ENCODE measurements at regions not wholly inside any gene's neighbourhood (a gene's known extent, or its start where the extent isn't known, plus 50 kb on each side); places are given as distances from the start of the nearest gene placed in this dataset.
"Not testable (repeated sequence)": the region's sequence is repeated elsewhere in the genome, so short reads cannot be mapped to it uniquely, and the experiment has no call there.

GRCh38 chr21:17214801-17215200, 298.0 kb upstream of the CXADR start:
- H3K9me3 Mint-ChIP-seq = peaks cover 6 to 12% of the 10 kb centered on the region in 2 donors
- H3K36me3 Mint-ChIP-seq = no peaks in the 10 kb centered on the region
- ATAC-seq (no peak), DNase-seq (ENCODE audit: low spot score in 2 of 2) (no peak)
- H3K27ac Mint-ChIP-seq = no peak overlapping the region

GRCh38 chr21:17219050-17219449, 293.8 kb upstream of the CXADR start:
- peaks cover 6 to 14% of the 10 kb centered on the region in 2 donors for H3K9me3 Mint-ChIP-seq
- not testable (repeated sequence) for ATAC-seq; DNase-seq (ENCODE audit: low spot score in 2 of 2); H3K27ac Mint-ChIP-seq; H3K36me3 Mint-ChIP-seq

- no peak overlapping the region for H3K27ac Mint-ChIP-seq
- DNase-seq (ENCODE audit: low spot score in 2 of 2) (no peak), ATAC-seq (no peak)
- H3K36me3 Mint-ChIP-seq = no peaks in the 10 kb centered on the region
- peaks cover 8 to 17% of the 10 kb centered on the region in 2 donors for H3K9me3 Mint-ChIP-seq
Measured at GRCh38 chr21:17231124-17231523, 281.7 kb upstream of the CXADR start.

GRCh38 chr21:17231771-17232170, 281.1 kb upstream of the CXADR start:
- ATAC-seq (no peak), DNase-seq (ENCODE audit: low spot score in 2 of 2) (no peak)
- no peaks in the 10 kb centered on the region for H3K36me3 Mint-ChIP-seq
- no peak overlapping the region for H3K27ac Mint-ChIP-seq
- peaks cover 14 to 19% of the 10 kb centered on the region in 2 donors for H3K9me3 Mint-ChIP-seq

- Mint-ChIP-seq H3K27ac (no peak overlapping the region), H3K36me3 (no peaks in the 10 kb centered on the region), H3K9me3 (peaks cover 18 to 20% of the 10 kb centered on the region in 2 donors)
- DNase-seq (ENCODE audit: low spot score in 2 of 2) = no peak
- no peak for ATAC-seq
Measured at GRCh38 chr21:17238468-17238867, 274.4 kb upstream of the CXADR start.

GRCh38 chr21:17250778-17251241, 262.0 kb upstream of the CXADR start:
- peaks cover 4 to 16% of the 10 kb centered on the region in 2 donors for H3K9me3 Mint-ChIP-seq
- no peak for ATAC-seq
- DNase-seq (ENCODE audit: low spot score in 2 of 2) = no peak
- H3K27ac Mint-ChIP-seq = no peak overlapping the region
- H3K36me3 Mint-ChIP-seq = no peaks in the 10 kb centered on the region

- no peak for DNase-seq (ENCODE audit: low spot score in 2 of 2)
- H3K36me3 Mint-ChIP-seq = no peaks in the 10 kb centered on the region
- no peak overlapping the region for H3K27ac Mint-ChIP-seq
- no peak for ATAC-seq
- peaks cover 0 to 8% of the 10 kb centered on the region in 2 donors for H3K9me3 Mint-ChIP-seq
Measured at GRCh38 chr21:17257784-17258183, 255.1 kb upstream of the CXADR start.

- Mint-ChIP-seq H3K36me3 (no peaks in the 10 kb centered on the region), H3K27ac (no peak overlapping the region), H3K9me3 (no peaks in the 10 kb centered on the region)
- DNase-seq (ENCODE audit: low spot score in 2 of 2) (no peak), ATAC-seq (no peak)
Measured at GRCh38 chr21:17264182-17264581, 248.7 kb upstream of the CXADR start.

- no peak for DNase-seq (ENCODE audit: low spot score in 2 of 2)
- peaks cover 8% of the 10 kb centered on the region in 2 donors for H3K9me3 Mint-ChIP-seq
- H3K27ac Mint-ChIP-seq = no peak overlapping the region
- no peak for ATAC-seq
- no peaks in the 10 kb centered on the region for H3K36me3 Mint-ChIP-seq
Measured at GRCh38 chr21:17269760-17270159, 243.1 kb upstream of the CXADR start.

- peaks cover 8% of the 10 kb centered on the region in 2 donors for H3K9me3 Mint-ChIP-seq
- no peak for ATAC-seq
- H3K36me3 Mint-ChIP-seq = no peaks in the 10 kb centered on the region
- no peak for DNase-seq (ENCODE audit: low spot score in 2 of 2)
- H3K27ac Mint-ChIP-seq = no peak overlapping the region
Measured at GRCh38 chr21:17270229-17270628, 242.6 kb upstream of the CXADR start.

GRCh38 chr21:17279663-17280062, 233.2 kb upstream of the CXADR start:
- Mint-ChIP-seq H3K9me3 (peaks cover 37 to 43% of the 10 kb centered on the region in 2 donors), H3K36me3 (peaks cover 0 to 18% of the 10 kb centered on the region in 2 donors), H3K27ac (no peak overlapping the region)
- ATAC-seq = no peak
- no peak for DNase-seq (ENCODE audit: low spot score in 2 of 2)

GRCh38 chr21:17293016-17293562, 219.8 kb upstream of the CXADR start:
- H3K36me3 Mint-ChIP-seq; ATAC-seq; DNase-seq (ENCODE audit: low spot score in 2 of 2): not testable (repeated sequence)

GRCh38 chr21:17295997-17296396, 216.8 kb upstream of the CXADR start:
- peaks cover 0 to 9% of the 10 kb centered on the region in 2 donors for H3K36me3 Mint-ChIP-seq
- peaks cover 20 to 32% of the 10 kb centered on the region in 2 donors for H3K9me3 Mint-ChIP-seq
- no peak overlapping the region for H3K27ac Mint-ChIP-seq
- ATAC-seq (no peak), DNase-seq (ENCODE audit: low spot score in 2 of 2) (no peak)

More at GRCh38 chr21:17293016-17293562, 219.8 kb upstream of the CXADR start:
- H3K27ac Mint-ChIP-seq = not testable (repeated sequence)
- peaks cover 20 to 27% of the 10 kb centered on the region in 2 donors for H3K9me3 Mint-ChIP-seq

- H3K36me3 Mint-ChIP-seq; DNase-seq (ENCODE audit: low spot score in 2 of 2); ATAC-seq; H3K27ac Mint-ChIP-seq: not testable (repeated sequence)
- H3K9me3 Mint-ChIP-seq = peaks cover 25 to 32% of the 10 kb centered on the region in 2 donors
Measured at GRCh38 chr21:17299576-17299975, 213.3 kb upstream of the CXADR start.

GRCh38 chr21:17327715-17328114, 185.1 kb upstream of the CXADR start:
- not testable (repeated sequence) for ATAC-seq; DNase-seq (ENCODE audit: low spot score in 2 of 2); H3K27ac Mint-ChIP-seq; H3K9me3 Mint-ChIP-seq
- peaks cover 0 to 11% of the 10 kb centered on the region in 2 donors for H3K36me3 Mint-ChIP-seq

- Mint-ChIP-seq H3K9me3 (no peaks in the 10 kb centered on the region), H3K36me3 (peaks cover 0 to 6% of the 10 kb centered on the region in 2 donors)
Measured at GRCh38 chr21:17334484-17334883, 178.4 kb upstream of the CXADR start.

GRCh38 chr21:17340081-17340480, 172.8 kb upstream of the CXADR start:
- Mint-ChIP-seq H3K36me3 (no peaks in the 10 kb centered on the region), H3K9me3 (peaks cover 11 to 22% of the 10 kb centered on the region in 2 donors), H3K27ac (no peak overlapping the region)
- ATAC-seq (no peak), DNase-seq (ENCODE audit: low spot score in 2 of 2) (no peak)

More at GRCh38 chr21:17334484-17334883, 178.4 kb upstream of the CXADR start:
- no peak overlapping the region for H3K27ac Mint-ChIP-seq
- ATAC-seq (no peak), DNase-seq (ENCODE audit: low spot score in 2 of 2) (no peak)

GRCh38 chr21:17343055-17343454, 169.8 kb upstream of the CXADR start:
- no peak overlapping the region for H3K27ac Mint-ChIP-seq
- ATAC-seq (no peak), DNase-seq (ENCODE audit: low spot score in 2 of 2) (peak in 1 of 2 donors; percentile 7)
- H3K9me3 Mint-ChIP-seq = peaks cover 11 to 22% of the 10 kb centered on the region in 2 donors
- no peaks in the 10 kb centered on the region for H3K36me3 Mint-ChIP-seq
